HUES6 (cell line): ENCODE measurements at regions not wholly inside any gene's neighbourhood (a gene's known extent, or its start where the extent isn't known, plus 50 kb on each side); places are given as distances from the start of the nearest gene placed in this dataset.

ENCODE experiments used
- H3K27ac ChIP-seq: 2 replicates; pipeline ENCODE4 v1.7.0; 2013; ENCODE audit warnings: low read depth, mild to moderate bottlenecking, low read length, inconsistent platforms
- H3K27me3 ChIP-seq: 2 replicates; pipeline ENCODE4 v1.6.1; 2013; ENCODE audit warnings: low read length; ENCODE audit not compliant: control insufficient read depth, insufficient read depth
- H3K36me3 ChIP-seq: 2 replicates; pipeline ENCODE4 v1.6.1; 2013; ENCODE audit warnings: low read length; ENCODE audit not compliant: control insufficient read depth, insufficient read depth
- H3K4me1 ChIP-seq: 2 replicates; pipeline ENCODE4 v1.6.1; 2013; ENCODE audit warnings: low read length; ENCODE audit not compliant: control insufficient read depth, insufficient read depth
- H3K4me3 ChIP-seq: 2 replicates; pipeline ENCODE4 v1.5.1; 2013; ENCODE audit warnings: low read depth, low read length
- H3K9ac ChIP-seq: one replicate; pipeline ENCODE4 v1.6.1; 2013; ENCODE audit warnings: mild to moderate bottlenecking, low read length
- H3K9me3 ChIP-seq: 2 replicates; pipeline ENCODE4 v1.6.1; 2013; ENCODE audit warnings: low read depth, low read length; ENCODE audit not compliant: control insufficient read depth, insufficient read depth

DNA sequence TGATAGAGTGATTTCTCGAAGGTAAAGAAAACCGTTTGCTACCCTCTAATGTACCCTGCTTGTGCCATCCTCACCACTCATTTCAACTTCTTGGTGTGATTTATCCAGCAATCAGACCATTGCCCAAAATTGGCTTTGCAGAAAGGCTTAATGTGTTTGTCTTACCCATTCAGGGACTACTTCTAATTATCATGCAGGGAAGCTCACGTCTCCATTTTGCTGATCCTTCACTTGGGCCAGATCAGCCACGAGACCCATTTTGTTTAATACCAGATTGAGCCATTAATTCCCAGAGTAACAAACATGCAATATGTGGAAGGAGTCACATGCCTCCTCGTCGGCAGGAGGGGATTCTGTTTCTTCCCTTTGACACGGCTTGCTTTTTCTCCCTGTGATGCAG lies 51.1 kb upstream of the CRY1 start:
- Histone ChIP-seq H3K4me3 (no peak overlapping the region), H3K27ac (no peak overlapping the region), H3K4me1 (no peaks in the 10 kb centered on the region), H3K27me3 (no peaks in the 10 kb centered on the region), H3K9me3 (no peaks in the 10 kb centered on the region), H3K9ac (no peak overlapping the region), H3K36me3 (no peaks in the 10 kb centered on the region)

GRCh38 chr12:107144990-107145389 lies 51.6 kb upstream of the CRY1 start:
- H3K9ac ChIP-seq, result no peak overlapping the region
- no peaks in the 10 kb centered on the region for H3K9me3 ChIP-seq
- no peaks in the 10 kb centered on the region for H3K4me1 ChIP-seq
- H3K27me3 ChIP-seq, result no peaks in the 10 kb centered on the region
- H3K4me3 ChIP-seq, result no peak overlapping the region
- H3K27ac ChIP-seq, result no peak overlapping the region
- H3K36me3 ChIP-seq, result no peaks in the 10 kb centered on the region

GRCh38 chr12:107145397-107145796 lies 52.0 kb upstream of the CRY1 start:
- no peaks in the 10 kb centered on the region for H3K4me1 ChIP-seq
- H3K36me3 ChIP-seq, result no peaks in the 10 kb centered on the region
- H3K27ac ChIP-seq, result no peak overlapping the region
- H3K27me3 ChIP-seq, result no peaks in the 10 kb centered on the region
- no peak overlapping the region for H3K4me3 ChIP-seq
- no peak overlapping the region for H3K9ac ChIP-seq
- H3K9me3 ChIP-seq, result no peaks in the 10 kb centered on the region

- no peak overlapping the region for H3K4me3 ChIP-seq
- 0 out of 2 replicates have a peak, but pooled peaks cover 6% of the 10 kb centered on the region for H3K9me3 ChIP-seq
- H3K9ac ChIP-seq, result no peak overlapping the region
- no peaks in the 10 kb centered on the region for H3K36me3 ChIP-seq
- no peaks in the 10 kb centered on the region for H3K27me3 ChIP-seq
- H3K4me1 ChIP-seq, result no peaks in the 10 kb centered on the region
- no peak overlapping the region for H3K27ac ChIP-seq
Measured at GRCh38 chr12:107148107-107148506, 54.8 kb upstream of the CRY1 start.

- Histone ChIP-seq H3K9me3 (0 out of 2 replicates have a peak, but pooled peaks cover 7% of the 10 kb centered on the region), H3K27me3 (no peaks in the 10 kb centered on the region), H3K9ac (no peak overlapping the region), H3K4me1 (no peaks in the 10 kb centered on the region), H3K27ac (no peak overlapping the region), H3K4me3 (no peak overlapping the region), H3K36me3 (no peaks in the 10 kb centered on the region)
Measured at GRCh38 chr12:107152315-107152714, 59.0 kb upstream of the CRY1 start.

GRCh38 chr12:107159384-107159900 lies 66.1 kb upstream of the CRY1 start:
- no peaks in the 10 kb centered on the region for H3K36me3 ChIP-seq

GRCh38 chr12:107163413-107163812 lies 70.1 kb upstream of the CRY1 start:
- Histone ChIP-seq H3K27me3 (peaks cover 22% of the 10 kb centered on the region), H3K4me1 (no peaks in the 10 kb centered on the region), H3K9me3 (no peaks in the 10 kb centered on the region), H3K4me3 (no peak overlapping the region), H3K36me3 (no peaks in the 10 kb centered on the region), H3K27ac (no peak overlapping the region), H3K9ac (no peak overlapping the region)

More at GRCh38 chr12:107159384-107159900, 66.1 kb upstream of the CRY1 start:
- no peak overlapping the region for H3K4me3 ChIP-seq
- H3K9ac ChIP-seq, result no peak overlapping the region
- H3K4me1 ChIP-seq, result no peaks in the 10 kb centered on the region
- no peak overlapping the region for H3K27ac ChIP-seq
- H3K27me3 ChIP-seq, result peaks cover 7% of the 10 kb centered on the region
- H3K9me3 ChIP-seq, result no peaks in the 10 kb centered on the region

GRCh38 chr12:107164392-107164791 lies 71.0 kb upstream of the CRY1 start:
- H3K9ac ChIP-seq, result no peak overlapping the region
- no peaks in the 10 kb centered on the region for H3K36me3 ChIP-seq
- H3K27me3 ChIP-seq, result peaks cover 22% of the 10 kb centered on the region
- H3K4me1 ChIP-seq, result no peaks in the 10 kb centered on the region
- no peaks in the 10 kb centered on the region for H3K9me3 ChIP-seq
- H3K4me3 ChIP-seq, result no peak overlapping the region
- H3K27ac ChIP-seq, result no peak overlapping the region

- Histone ChIP-seq H3K4me3 (no peak overlapping the region), H3K9me3 (no peaks in the 10 kb centered on the region), H3K27me3 (peaks cover 15% of the 10 kb centered on the region), H3K27ac (no peak overlapping the region), H3K9ac (no peak overlapping the region), H3K4me1 (no peaks in the 10 kb centered on the region), H3K36me3 (no peaks in the 10 kb centered on the region)
Measured at GRCh38 chr12:107165581-107165980, 72.2 kb upstream of the CRY1 start.

GRCh38 chr12:107167756-107168155 lies 74.4 kb upstream of the CRY1 start:
- Histone ChIP-seq H3K9me3 (no peaks in the 10 kb centered on the region), H3K27ac (no peak overlapping the region), H3K4me1 (no peaks in the 10 kb centered on the region), H3K9ac (no peak overlapping the region), H3K36me3 (no peaks in the 10 kb centered on the region), H3K27me3 (peaks cover 15% of the 10 kb centered on the region; the same call in 1 of the 2 replicates), H3K4me3 (no peak overlapping the region)

- Histone ChIP-seq H3K4me1 (no peaks in the 10 kb centered on the region), H3K9me3 (no peaks in the 10 kb centered on the region), H3K36me3 (no peaks in the 10 kb centered on the region), H3K27ac (no peak overlapping the region), H3K9ac (no peak overlapping the region), H3K27me3 (peaks cover 15% of the 10 kb centered on the region; the same call in 1 of the 2 replicates), H3K4me3 (no peak overlapping the region)
Measured at GRCh38 chr12:107169200-107169599, 75.9 kb upstream of the CRY1 start.

DNA sequence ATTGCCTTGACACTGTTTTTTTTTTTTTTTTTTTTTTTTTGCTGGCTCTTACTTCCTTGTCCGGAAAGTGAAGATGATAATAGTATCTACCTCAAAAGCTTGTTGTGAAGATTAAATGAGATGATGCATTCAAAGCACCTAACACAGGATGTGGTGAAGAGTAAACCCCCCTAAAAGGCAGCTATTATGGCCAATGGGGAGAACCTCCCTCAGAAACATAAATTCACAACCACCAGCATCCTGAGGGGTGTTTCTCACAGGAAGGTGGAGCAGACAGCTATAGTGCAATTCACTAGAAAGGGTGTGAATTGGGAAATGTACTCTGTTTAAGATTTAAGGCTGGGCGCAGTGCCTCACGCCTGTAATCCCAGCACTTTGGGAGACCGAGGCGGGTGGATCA lies 85.4 kb upstream of the CRY1 start:
- H3K27me3 ChIP-seq, result no peaks in the 10 kb centered on the region
- H3K27ac ChIP-seq, result no peak overlapping the region
- H3K4me3 ChIP-seq, result no peak overlapping the region
- H3K36me3 ChIP-seq, result no peaks in the 10 kb centered on the region
- H3K9ac ChIP-seq, result no peak overlapping the region
- no peaks in the 10 kb centered on the region for H3K9me3 ChIP-seq
- H3K4me1 ChIP-seq, result no peaks in the 10 kb centered on the region
